HG03575 (cell line): ENCODE measurements at regions not wholly inside any gene's neighbourhood (a gene's known extent, or its start where the extent isn't known, plus 50 kb on each side); places are given as distances from the start of the nearest gene placed in this dataset.
"Not testable (repeated sequence)": the region's sequence is repeated elsewhere in the genome, so short reads cannot be mapped to it uniquely, and the experiment has no call there.

Source experiments
- ATAC-seq: cut with Tn5 transposase; IDR thresholded peaks from one replicate; pipeline ENCODE4 v1.9.1; 2021; ENCODE audit not compliant: unreplicated experiment, insufficient number of reproducible peaks, low FRiP score; ENCODE audit errors: extremely low read depth

DNA sequence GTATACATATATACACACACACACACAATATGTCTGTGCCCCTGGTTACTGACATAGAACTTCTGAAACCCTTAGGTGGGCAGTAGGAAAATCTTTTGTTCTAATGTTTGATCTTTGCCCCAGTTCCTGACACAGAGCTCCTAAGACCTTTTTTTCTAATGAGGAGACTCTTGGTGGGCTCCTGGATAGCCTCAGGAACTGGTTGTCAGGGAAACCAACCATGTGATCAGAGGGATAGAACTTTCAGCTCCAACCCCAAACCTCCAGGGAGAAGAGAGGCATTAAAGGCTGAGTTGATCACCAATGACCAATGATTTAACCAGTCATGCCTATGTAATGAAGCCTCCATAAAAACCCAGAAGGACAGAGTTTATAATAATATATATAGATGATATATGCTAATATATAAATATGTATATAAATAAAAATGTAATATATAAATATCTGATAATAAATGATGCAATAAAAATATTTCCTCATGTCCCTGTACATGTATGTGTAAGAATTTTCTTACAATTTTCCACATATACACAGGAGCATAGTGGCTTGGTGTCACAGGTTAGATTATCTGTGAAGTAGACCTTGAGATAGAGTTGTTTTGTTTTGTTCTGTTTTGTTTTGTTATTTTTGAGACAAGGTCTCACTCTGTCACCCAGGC is 93.3 kb downstream of the GPX5 start:
- ATAC-seq: no peak

DNA sequence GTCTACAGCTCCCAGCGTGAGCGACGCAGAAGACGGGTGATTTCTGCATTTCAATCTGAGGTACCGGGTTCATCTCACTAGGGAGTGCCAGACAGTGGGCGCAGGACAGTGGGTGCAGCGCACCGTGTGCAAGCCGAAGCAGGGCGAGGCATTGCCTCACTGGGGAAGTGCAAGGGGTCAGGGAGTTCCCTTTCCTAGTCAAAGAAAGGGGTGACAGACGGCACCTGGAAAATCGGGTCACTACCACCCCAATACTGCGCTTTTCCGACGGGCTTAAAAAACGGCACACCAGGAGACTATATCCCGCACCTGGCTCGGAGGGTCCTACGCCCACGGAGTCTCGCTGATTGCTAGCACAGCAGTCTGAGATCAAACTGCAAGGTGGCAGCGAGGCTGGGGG is 95.6 kb downstream of the GPX5 start:
- not testable (repeated sequence) for ATAC-seq

DNA sequence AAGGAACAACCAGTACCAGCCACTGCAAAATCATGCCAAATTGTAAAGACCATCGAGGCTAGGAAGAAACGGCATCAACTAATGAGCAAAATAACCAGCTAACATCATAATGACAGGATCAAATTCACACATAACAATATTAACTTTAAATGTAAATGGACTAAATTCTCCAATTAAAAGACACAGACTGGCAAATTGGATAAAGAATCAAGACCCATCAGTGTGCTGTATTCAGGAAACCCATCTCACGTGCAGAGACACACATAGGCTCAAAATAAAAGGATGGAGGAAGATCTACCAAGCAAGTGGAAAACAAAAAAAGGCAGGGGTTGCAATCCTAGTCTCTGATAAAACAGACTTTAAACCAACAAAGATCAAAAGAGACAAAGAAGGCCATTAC is 97.6 kb downstream of the GPX5 start:
- ATAC-seq: not testable (repeated sequence)

DNA sequence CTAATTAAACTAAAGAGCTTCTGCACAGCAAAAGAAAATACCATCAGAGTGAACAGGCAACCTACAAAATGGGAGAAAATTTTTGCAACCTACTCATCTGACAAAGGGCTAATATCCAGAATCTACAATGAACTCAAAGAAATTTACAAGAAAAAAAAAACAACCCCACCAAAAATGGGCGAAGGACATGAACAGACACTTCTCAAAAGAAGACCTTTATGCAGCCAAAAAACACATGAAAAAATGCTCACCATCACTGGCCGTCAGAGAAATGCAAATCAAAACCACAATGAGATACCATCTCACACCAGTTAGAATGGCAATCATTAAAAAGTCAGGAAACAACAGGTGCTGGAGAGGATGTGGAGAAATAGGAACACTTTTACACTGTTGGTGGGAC is 100.7 kb downstream of the GPX5 start:
- ATAC-seq: not testable (repeated sequence)

DNA sequence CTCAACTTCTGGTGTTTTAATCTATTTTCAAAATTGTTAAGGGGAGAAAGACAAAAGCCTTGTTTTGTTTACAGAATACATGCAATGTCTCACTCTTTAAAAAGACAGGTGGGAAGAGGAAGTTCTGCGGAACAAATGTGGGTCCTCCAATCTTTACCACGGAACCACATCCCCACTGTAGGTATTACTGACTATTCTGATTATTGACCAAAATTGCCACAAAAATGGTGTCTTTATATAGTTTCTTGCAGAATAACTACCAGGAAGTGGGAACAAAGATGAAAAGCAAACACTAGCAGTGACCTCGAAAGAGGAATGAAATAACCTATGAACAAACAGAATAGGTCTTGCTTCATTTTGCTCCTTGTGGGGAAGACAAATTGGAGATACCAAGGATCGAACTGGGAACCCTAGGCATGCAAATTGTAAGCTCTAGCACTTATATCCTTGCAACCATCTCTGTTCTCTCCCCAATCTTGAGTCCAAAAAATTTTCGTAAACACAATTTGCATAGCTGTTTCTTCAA is 106.7 kb downstream of the GPX5 start:
- ATAC-seq: no peak

DNA sequence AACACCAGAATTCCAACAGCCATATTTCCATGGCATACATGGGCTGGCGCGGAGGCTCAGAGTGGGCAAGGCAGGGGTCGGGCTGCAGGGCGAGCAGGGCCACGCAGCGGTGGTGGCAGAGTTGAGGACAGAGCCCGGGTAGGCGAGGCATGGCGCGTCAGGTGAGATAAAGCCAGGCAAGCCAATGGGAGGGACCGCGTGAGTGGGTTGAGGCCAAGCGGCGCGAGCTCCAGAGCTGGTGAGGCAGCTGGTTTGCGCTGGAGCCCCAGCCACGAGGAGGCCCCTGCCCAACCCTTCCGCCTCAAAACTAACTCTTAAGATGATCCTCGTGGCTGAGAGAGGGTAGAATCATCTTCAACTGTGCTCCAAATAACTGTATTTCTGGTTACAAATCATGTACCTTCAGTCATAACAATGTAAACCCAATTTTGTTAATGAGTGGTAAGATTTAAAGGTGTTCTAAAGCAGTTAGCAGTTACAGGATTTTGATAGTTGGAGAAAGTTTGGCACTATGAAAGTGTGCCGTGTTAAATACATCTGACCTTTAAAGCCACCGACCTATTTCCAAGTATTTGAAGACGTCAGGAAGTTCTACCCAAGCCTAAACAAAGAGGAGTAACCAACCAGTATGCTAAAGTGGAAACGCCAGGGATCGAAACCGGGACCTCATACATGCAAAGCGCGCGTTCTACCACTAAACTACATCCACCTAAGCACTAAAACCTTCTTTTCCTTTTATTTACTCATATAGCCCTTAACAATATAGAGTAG is 107.9 kb downstream of the GPX5 start:
- ATAC-seq: no peak

DNA sequence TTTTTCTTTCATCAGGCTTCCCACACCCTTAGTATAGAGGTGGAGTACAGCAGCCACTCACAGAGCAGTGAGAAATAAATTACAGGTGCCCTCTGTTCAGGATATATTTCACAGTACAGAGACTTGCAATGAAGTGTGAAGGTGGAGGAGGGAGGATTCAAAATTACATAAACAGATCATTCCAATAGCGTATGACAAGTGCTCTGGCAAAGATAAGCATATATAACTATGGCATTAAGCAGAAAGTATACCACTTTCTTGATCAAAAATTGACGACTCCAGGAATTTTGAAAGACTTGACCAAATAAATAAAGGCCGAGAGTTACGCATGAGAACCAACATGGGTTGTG is 108.7 kb downstream of the GPX5 start:
- no peak for ATAC-seq

DNA sequence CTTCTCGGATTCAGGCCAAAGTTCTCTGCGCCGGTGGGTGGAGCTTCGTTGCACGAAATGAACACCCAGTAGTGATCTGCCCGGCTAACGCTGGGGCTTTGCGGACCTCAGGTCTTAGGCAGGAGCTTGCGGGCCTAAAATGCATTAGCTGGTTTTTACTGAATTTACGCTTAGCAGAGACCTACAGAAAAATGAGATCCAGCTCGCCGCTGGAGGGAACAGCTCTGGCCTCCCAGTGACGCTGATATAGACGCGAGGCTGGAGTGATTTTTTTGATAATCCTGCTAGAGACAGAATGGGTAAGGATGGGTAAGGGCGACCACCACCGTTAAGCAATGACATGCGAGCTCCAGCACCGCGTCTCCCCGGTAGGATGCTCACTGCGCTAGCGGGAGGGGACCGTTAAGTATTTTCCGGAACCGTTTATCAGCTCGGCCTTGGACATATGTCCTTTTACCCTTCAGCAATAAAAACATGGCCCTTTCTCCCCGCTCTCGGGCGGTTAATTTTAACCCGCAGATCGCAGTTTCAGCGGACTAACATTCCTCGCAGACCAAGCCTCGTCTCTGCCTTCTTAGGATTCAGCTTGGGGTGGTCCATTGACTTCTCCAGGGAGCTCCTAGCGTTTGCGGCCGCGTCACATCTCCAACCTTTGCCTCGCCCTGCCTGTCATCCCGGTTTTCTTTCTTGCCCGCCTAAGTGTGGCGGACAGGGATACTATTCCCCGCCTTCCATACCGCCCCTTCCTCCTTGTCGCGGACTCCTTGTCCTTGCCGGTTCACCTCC is 109.3 kb downstream of the GPX5 start:
- no peak for ATAC-seq

DNA sequence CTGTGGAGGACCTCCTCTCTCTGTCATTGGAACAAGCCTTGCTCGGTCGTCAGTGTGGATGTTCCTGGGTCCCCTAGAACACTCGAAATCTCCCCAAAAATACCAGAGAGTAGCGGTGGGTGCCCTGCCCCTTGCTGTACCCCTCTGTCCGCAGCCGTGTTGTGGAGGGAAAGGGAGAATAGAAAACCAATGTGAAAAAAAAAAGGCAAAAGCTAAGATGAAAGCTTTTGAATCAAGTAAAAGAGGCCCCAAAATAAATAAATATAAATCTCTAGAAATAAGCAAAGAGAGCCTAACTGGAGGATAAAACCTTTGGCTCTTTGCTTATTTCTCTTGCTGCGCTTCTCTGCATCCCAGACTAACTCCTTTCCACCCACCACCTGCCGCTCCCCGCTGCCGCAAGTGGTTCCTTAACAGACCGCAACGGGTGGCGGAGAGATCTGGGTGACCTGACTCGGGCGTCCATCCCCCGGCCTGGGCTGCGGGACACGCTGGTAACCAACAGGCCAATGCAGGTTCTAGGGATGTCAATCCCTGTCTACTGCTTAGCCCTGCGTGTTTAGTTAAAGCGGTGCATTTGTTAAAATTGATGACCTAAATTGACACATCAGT is 110.0 kb downstream of the GPX5 start:
- no peak for ATAC-seq

DNA sequence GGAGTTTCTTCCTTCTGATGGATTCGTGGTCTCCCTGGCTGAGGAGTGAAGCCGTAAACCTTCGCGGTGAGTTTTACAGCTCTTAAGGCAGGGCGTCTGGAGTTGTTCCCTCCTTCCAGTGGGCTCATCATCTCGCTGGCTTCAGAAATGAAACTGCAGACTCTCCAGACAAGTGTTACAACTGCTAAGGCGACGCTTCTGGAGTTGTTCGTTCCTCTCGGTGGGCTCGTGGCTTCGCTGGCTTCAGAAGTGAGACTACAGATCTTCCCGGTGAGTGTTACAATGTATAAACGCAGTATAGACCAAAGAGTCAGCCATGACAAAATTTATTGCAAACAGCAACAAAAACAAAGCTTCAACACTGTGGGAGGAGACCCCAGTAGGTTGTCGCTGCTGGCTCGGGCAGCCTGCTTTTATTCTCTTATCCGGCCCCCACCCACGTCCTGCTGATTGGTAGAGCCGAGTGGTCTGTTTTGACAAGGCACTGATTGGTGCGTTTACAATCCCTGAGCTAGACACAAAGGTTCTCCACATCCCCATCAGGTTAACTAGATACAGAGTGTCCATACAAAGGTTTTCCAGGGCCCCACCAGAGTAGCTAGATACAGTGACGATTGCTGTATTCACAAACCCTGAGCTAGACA is 113.2 kb downstream of the GPX5 start:
- no peak for ATAC-seq

DNA sequence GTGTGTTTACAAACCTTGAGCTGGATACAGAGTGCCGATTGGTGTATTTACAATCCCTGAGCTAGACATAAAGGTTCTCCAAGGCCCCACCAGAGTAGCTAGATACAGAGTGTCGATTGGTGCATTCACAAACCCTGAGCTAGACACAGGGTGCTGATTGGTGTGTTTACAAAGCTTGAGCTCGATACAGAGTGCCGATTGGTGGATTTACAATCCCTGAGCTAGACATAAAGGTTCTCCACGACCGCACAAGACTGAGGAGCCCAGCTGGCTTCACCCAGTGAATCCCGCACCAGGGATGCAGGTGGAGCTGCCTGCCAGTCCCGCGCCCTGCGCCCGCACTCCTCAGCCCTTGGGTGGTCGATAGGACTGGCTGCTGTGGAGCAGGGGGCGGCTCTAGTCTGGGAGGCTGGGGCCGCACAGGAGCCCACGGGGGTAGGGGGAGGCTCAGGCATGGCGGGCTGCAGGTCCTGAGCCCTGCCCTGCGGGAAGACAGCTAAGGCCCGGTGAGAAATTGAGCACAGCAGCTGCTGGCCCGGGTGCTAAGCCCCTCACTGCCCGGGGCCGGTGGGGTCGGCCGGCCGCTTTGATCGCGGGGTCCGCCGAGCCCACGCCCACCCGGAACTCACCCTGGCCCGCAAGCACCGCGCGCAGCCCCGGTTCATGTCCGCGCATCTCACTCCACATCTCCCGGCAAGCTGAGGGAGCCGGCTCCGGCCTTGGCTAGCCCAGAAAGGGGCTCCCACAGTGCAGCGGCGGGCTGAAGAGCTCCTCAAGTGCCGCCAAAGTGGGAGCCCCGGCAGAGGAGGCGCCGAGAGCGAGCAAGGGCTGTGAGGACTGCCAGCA is 114.0 kb downstream of the GPX5 start:
- not testable (repeated sequence) for ATAC-seq

DNA sequence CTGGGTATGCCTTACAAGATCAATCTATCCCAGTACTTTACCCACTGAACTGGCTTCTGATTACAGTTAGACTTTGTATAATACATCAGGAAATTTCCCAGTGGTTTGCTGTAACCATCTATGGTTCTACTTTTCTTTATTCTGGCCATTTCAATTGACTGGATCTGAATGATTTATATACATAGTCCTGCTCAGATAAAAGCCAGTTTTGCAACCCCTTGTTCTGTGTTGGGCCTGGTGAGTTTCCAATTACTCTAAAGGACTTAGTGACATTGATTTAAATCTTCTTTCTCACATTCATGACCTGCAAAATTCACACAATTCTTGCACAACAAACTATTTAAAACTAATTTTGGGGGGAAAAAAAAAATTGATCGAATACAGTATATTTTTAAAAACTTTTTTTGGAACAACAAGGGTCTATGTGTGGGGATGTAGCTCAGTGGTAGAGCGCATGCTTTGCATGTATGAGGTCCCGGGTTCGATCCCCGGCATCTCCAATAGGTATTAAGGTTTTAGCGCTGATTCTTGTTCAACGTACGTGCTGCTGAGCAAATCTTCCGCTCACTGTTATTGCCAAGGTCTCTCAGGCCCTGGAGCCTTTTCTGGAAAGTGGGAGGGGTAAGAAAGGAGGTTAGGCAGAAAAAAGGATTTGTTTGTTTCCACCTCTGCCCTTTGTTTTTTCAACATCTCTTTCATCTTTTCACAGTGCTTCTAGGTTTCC is 117.5 kb downstream of the GPX5 start:
- no peak for ATAC-seq

DNA sequence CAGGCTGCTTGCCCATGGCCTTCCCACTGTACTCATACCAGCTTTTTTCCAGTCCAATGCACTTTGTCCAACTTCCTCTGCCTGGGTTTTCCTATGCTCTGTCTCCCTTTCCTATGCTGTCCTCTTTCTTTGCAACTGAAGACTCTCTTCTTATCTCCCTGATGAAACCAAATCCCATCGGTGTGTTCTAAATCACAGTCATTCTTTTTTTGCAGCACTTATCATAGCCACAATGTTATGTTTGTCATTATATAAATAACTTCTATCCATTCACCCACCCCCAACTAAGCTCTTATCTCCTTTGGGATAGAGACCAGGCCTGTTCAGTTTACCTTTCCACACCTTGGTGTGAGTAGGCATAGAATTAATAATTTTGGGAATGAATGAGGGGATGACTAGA is 121.0 kb downstream of the GPX5 start:
- no peak for ATAC-seq

DNA sequence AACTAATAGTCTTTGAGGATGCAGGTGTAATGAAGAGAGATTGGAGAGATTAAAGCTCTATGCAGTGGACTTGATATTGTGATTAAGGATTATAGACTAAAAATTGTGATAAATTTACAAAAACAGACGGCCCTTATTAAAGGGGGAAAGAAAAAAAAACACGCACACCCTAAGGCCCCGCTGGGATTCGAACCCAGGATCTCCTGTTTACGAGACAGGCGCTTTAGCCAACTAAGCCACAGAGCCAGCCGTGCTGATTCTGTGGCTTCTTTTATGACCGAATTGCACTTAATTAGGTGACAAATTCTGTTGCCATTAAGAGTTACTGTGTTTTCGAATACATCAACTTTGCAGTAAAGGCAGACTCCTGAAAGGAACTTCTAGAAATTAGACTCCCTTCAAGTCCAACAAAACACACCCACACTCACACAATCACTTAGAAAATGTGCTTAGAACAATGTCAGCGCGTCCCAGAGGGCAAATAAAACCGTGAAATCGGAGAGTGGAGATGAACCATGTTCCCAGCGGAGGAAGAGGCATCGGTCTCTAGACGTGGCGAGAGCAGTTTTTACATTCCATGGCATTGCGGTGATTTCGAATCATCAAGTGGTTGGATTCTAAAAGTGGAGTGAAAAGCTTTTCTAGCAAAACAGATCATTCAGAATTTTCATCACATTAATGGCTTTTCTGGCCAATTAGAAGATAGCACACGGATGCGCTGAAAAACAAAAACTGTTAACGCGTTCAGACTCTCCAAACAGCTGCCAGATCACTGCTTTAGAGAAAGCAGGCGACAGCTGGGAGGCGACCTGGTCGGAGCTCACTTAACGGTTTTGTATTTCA is 122.6 kb downstream of the GPX5 start:
- no peak for ATAC-seq

DNA sequence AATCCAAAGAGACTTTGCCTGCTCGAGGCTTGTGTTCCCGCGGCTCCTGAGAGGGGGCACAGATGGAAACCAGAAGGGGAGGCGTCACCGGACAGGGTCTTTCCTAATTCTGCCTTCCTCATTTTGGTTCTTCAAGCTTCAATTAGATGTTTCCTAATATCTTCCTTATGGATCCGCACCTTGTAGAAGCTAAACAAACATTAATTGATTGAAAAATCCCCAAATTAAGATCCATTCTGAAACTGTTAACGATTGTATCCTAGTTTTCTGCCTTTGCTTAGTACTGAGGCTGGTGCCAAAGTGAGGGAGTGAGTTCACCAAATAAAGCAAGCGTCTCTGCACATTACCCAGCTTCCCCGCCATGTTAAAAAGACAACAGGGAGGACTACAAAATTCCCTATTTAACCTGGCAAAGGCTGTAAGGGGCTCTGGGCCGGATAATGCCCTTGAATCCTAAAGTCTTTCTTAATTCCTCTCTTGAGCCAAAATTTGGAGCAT is 123.2 kb downstream of the GPX5 start:
- ATAC-seq: no peak

DNA sequence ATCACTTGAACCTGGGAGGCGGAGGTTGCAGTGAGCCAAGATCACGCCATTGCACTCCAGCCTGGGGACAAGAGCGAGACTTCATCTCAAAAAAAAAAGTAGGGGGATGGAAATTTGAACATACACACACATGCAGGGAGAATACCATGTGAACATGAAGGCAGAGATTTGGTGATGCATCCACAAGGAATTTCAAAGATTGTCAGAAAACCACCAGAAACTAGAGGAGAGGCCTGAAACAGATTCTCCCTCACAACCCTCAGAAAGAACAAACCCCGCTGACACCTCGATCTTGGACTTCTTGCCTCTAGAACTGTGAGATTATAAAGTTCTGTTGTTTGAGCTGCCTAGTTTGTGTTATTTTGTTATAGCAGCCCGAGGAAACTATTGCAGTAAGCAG is 125.5 kb downstream of the GPX5 start:
- no peak for ATAC-seq

DNA sequence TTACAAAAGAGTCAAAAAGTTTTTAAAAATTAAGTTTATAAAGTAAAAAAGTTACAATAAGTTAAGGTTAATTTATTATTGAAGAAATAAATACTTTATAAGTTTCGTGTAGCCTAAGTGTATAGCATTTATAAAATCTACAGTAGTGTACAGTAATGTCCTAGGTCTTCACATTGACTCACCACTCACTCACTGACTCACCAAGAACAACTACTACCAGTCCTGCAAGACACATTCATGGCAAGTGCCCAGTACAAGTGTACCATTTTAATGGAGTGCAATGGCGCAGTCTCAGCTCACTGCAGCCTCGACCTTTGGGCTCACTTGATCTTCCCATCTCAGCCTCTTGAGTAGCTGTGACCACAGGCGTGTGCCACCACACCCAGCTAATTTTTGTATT is 128.2 kb downstream of the GPX5 start:
- ATAC-seq: no peak
